GM13977 (cell line): ENCODE measurements at regions not wholly inside any gene's neighbourhood (a gene's known extent, or its start where the extent isn't known, plus 50 kb on each side); places are given as distances from the start of the nearest gene placed in this dataset.

Experiments
- DNase-seq: peaks from one replicate; pipeline ENCODE4 v3.0.0; 2012; ENCODE audit warnings: low spot score
- in situ Hi-C: fragments of 300-500 bp; cut with MboI; formaldehyde crosslinking; loops from one replicate; pipeline ENCODE4 v1.12.0; 2022; ENCODE audit warnings: low sequenced_read_pairs, low pct_unique_long_range_greater_than_20kb, mixed read lengths, inconsistent platforms; ENCODE audit not compliant: unreplicated experiment
- TF ChIP-seq, protein P1 (sequence below): IDR thresholded peaks from 2 replicates; pipeline ENCODE4 v1.5.1; 2012; ENCODE audit warnings: mild to moderate bottlenecking, control low read depth; ENCODE audit not compliant: insufficient read depth; ENCODE audit errors: extremely low read depth, missing control alignments

DNA sequence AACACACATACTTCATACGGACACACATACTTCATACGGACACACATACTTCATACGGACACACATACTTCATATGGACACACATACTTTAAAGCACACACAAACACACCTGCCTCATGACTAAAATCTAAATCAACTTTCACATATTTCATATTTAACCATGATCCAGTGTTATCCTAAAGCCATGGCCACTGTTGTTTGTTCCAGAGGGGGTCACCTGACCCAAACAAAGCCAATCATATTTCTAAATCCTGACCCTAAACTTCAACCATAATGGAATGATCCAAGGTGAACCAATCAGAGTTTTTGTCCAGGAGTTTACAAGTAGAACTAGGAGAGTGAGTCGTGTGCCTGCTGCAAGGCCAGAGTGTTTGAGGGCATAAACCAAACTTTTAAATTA, 97.2 kb upstream of the KIT start:
- no peak for DNase-seq
- TF ChIP-seq, protein P1, sequence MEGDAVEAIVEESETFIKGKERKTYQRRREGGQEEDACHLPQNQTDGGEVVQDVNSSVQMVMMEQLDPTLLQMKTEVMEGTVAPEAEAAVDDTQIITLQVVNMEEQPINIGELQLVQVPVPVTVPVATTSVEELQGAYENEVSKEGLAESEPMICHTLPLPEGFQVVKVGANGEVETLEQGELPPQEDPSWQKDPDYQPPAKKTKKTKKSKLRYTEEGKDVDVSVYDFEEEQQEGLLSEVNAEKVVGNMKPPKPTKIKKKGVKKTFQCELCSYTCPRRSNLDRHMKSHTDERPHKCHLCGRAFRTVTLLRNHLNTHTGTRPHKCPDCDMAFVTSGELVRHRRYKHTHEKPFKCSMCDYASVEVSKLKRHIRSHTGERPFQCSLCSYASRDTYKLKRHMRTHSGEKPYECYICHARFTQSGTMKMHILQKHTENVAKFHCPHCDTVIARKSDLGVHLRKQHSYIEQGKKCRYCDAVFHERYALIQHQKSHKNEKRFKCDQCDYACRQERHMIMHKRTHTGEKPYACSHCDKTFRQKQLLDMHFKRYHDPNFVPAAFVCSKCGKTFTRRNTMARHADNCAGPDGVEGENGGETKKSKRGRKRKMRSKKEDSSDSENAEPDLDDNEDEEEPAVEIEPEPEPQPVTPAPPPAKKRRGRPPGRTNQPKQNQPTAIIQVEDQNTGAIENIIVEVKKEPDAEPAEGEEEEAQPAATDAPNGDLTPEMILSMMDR = no peak
- in situ Hi-C loops = no loop called here

DNA sequence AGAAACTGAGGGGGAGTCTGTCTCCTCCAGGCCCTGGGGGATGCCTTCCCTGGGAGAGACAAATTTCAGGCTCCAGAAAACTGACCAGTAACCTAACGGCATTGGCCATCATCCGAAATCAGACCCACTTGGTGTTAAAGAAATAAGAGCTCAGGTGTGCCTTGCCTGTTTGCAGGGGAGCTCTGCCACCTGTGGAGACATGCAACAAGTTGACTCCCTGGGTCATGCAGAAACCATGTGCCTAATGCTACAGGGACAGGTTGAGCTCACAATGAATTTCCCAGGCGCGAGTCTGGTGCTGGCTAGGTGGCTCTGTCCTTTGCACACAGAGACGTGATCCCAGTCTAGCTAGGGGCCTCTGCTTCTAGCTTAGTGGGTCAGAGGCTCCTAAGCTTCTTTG, 95.8 kb upstream of the KIT start:
- no peak for DNase-seq
- TF ChIP-seq, protein P1 = no peak
- in situ Hi-C loops = no loop called here

DNA sequence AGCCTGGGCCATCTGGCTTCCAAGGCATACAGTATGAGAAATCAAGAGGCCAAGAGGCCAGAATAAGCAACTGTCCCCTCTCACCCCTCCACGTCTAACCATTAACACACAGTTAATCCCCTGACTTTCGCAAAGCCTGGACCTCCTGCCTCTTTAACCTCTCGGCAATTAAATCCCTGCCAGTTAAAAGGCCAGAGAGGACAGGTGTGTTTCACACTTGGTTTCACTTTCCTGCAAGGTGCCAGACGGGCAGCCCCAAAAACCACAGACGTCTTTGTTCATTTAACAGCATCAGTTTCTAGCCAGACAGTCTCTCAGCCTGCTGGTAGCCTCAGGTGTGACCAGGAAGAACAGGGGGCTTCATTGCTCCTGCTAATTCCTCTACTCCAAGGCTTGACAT, 91.1 kb upstream of the KIT start:
- in situ Hi-C loops = no loop called here
- DNase-seq = no peak
- TF ChIP-seq, protein P1 = no peak

DNA sequence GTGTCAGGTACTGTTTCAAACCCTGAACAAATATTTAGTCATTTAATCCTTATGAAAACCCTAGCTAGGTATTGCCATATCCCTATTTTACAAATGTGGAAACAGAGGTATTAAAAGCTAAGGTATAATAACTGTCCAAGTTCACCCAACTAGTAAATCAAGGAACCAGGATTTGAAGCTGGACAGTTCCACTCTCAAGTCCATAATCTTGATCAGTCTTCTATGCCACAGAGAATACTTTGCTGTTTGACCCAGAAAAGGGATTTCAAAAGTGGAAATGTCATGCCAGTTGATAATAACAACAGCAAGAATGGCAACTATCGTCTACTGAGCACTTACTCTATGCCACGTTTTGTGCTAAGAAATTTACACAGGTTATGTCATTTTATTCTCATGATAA, 90.4 kb upstream of the KIT start:
- in situ Hi-C loops = no loop called here
- DNase-seq = no peak
- TF ChIP-seq, protein P1 = no peak

DNA sequence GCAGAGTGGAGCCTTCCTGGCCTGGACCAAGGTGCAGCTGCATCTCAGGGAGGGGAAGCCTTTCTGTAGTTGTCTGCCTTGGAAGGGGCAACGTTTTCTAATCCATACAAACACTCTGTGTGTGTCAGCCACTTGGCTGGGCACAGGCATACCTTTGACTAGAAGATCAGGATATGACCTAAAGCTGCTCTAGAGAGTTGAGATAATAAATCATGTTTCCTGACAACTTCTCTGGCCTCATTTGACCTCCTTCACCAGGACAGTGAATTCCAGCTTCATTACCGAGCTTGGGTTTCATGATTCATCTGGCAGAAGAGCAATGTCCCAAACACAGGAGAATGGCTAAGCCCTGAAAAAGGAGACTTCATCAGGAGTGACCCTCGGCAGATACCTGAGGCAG, 89.6 kb upstream of the KIT start:
- TF ChIP-seq, protein P1 = no peak
- in situ Hi-C loops = no loop called here
- no peak for DNase-seq

DNA sequence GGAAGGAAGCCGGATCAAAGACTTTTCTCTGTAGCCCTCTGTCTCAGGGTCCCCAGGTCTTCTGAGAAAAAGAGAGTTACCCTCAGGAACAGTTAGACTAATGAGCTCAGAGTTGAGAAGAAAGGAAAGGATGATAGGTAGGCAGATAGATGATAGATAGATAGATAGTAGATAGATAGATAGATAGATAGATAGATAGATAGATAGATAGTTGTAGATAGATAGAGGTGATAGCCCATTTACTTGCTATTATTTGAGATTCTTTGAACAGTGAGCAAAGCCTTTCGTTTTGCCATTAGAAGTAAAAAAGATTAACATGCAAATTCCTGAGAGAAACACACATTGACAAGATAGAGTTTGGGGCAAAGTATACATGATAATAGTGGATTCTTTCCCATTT, 86.9 kb upstream of the KIT start:
- no peak for DNase-seq
- TF ChIP-seq, protein P1 = no peak
- in situ Hi-C loops = no loop called here
